ENCODE measurements at regions not wholly inside any gene's neighbourhood (a gene's known extent, or its start where the extent isn't known, plus 50 kb on each side); places are given as distances from the start of the nearest gene placed in this dataset.

DNA sequence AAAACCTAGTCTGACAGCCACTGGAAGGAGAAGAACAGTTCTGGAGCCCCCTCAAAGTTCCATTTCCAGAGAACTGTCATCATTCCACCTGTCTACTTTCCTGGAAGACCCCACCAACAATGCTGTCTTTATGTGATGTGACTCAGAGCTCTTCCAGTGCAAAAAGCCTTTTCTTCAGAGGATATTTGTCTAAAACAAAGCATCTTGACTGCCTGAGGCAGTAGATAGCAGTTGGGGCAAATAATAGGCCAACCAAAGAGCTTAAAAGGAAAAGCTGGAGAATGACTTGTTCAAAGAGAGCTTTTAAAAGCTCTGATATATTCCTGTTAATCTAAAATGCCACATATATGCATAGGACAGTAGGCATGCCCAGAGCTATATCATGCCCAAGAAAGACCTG, 62.6 kb downstream of the MIS18A start:
- no peak for FAIRE-seq
- no peak for TF ChIP-seq CTCF (IDR thresholded peaks at IDR 0.05; ENCODE audit: borderline replicate concordance, extremely low read depth, insufficient read depth)

DNA sequence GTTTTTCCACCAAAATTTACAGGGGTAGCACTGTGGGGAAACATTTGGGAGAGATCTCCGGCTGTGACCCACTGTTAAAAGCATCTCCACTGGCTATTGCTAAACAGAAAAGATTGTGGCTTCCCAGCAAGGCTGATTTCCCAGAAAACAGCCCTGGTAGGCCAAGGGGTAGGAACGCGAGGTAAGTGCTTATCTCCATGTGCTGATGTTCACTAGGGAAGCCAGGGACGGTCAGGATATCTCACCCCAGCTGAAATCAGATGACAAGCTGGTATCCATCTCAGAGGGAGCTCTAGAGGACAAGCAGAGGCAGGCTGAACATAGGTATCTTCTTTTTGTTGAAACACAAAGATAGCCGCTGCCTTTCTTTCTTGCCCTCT, 63.6 kb downstream of the MIS18A start:
- no peak overlapping the region for H3K4me3 ChIP-seq (ENCODE audit: low read length in 3 of 3)
- no peak for FAIRE-seq
- no peak overlapping the region for H3K9ac ChIP-seq (ENCODE audit: low read length in 3 of 3)
- H3K4me1 ChIP-seq (ENCODE audit: control insufficient read depth in 2 of 3, insufficient read depth in 2 of 3, low read depth in 1 of 3, low read length in 3 of 3) = no peaks in the 10 kb centered on the region
- intact Hi-C loops (cut with DNase I) = no loop called here
- H3K27me3 ChIP-seq (ENCODE audit: control insufficient read depth, insufficient read depth, low read length) = no peaks in the 10 kb centered on the region
- no peak overlapping the region for H3K27ac ChIP-seq (ENCODE audit: low read depth in 2 of 2, low read length in 2 of 2)
- no peaks in the 10 kb centered on the region for H3K9me3 ChIP-seq (ENCODE audit: control insufficient read depth in 2 of 3, insufficient read depth in 1 of 3, low read length in 3 of 3)
- no peak for TF ChIP-seq CTCF (IDR thresholded peaks at IDR 0.05; ENCODE audit: borderline replicate concordance, extremely low read depth, insufficient read depth)
- DNase-seq = no peak
- no peaks in the 10 kb centered on the region for H3K36me3 ChIP-seq (ENCODE audit: control insufficient read depth in 2 of 3, insufficient read depth in 3 of 3, low read length in 3 of 3)

More for the DNA sequence above, 62.6 kb downstream of the MIS18A start:
- H3K36me3 ChIP-seq (ENCODE audit: control insufficient read depth in 2 of 3, insufficient read depth in 3 of 3, low read length in 3 of 3) = no peaks in the 10 kb centered on the region
- no peaks in the 10 kb centered on the region for H3K27me3 ChIP-seq (ENCODE audit: control insufficient read depth, insufficient read depth, low read length)
- H3K9ac ChIP-seq (ENCODE audit: low read length in 3 of 3) = no peak overlapping the region
- no peak overlapping the region for H3K4me3 ChIP-seq (ENCODE audit: low read length in 3 of 3)
- no peak overlapping the region for H3K27ac ChIP-seq (ENCODE audit: low read depth in 2 of 2, low read length in 2 of 2)
- intact Hi-C loops (cut with DNase I) = no loop called here
- no peak for DNase-seq
- H3K4me1 ChIP-seq (ENCODE audit: control insufficient read depth in 2 of 3, insufficient read depth in 2 of 3, low read depth in 1 of 3, low read length in 3 of 3) = no peaks in the 10 kb centered on the region
- no peaks in the 10 kb centered on the region for H3K9me3 ChIP-seq (ENCODE audit: control insufficient read depth in 2 of 3, insufficient read depth in 1 of 3, low read length in 3 of 3)

DNA sequence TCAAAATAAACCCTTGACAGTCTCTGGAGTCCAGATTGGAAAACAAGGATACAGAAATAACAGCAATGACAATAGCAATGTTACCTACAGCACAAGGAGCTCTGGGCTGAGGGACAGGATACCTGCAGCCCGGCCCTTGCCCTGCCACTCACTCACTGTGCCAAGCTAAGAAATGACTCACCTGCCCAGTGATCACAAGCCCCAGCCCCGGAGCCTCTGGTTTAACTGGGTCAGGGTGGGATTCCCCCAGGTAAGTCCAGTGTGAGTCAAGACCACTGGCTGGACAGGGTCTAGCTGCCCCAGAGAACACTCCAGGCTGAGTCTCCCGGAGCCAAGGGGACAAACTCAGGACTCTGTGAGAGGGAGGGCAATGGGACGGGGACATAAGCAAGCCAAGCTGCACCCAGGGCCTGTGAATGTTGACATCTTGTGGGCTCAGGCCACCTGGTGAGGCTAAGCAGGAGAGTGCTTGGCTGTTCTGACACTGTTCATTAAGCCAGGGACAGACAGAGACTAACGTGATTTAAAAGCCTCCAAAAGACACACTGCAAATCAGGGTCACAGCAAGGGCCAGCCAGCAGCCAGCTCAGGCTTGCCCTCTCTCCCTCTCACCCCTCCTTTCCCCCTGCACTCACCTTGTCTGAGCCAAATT, 64.1 kb downstream of the MIS18A start:
- no peak for TF ChIP-seq CTCF (IDR thresholded peaks at IDR 0.05; ENCODE audit: borderline replicate concordance, extremely low read depth, insufficient read depth)
- no peaks in the 10 kb centered on the region for H3K36me3 ChIP-seq (ENCODE audit: control insufficient read depth in 2 of 3, insufficient read depth in 3 of 3, low read length in 3 of 3)
- DNase-seq (no peak), FAIRE-seq (no peak)
- H3K4me1 ChIP-seq (ENCODE audit: control insufficient read depth in 2 of 3, insufficient read depth in 2 of 3, low read depth in 1 of 3, low read length in 3 of 3) = no peaks in the 10 kb centered on the region
- H3K27ac ChIP-seq (ENCODE audit: low read depth in 2 of 2, low read length in 2 of 2) = no peak overlapping the region
- no peak overlapping the region for H3K9ac ChIP-seq (ENCODE audit: low read length in 3 of 3)
- intact Hi-C loops (cut with DNase I) = no loop called here
- H3K4me3 ChIP-seq (ENCODE audit: low read length in 3 of 3) = no peak overlapping the region
- H3K27me3 ChIP-seq (ENCODE audit: control insufficient read depth, insufficient read depth, low read length) = no peaks in the 10 kb centered on the region
- no peaks in the 10 kb centered on the region for H3K9me3 ChIP-seq (ENCODE audit: control insufficient read depth in 2 of 3, insufficient read depth in 1 of 3, low read length in 3 of 3)

DNA sequence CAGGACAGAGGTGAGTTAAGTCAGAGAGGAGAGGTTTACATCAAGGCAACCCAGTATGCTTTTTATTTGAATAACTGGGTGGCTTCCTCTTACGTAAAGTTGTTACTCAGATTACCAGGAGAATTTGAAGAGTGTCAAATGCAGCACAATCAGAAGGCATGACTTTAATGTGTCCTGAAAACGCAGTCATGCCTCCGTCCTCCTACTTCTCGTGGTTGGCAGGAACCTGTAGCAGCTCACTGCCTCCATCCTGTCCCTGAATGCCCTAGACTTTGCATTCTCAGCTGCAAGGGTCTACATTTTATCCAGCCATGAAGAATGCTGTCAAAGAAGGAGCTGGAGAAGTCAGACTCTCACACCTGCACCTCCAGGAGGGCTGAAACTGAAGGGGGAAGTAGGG, 66.7 kb downstream of the MIS18A start:
- intact Hi-C loops (cut with DNase I) = no loop called here
- H3K27me3 ChIP-seq (ENCODE audit: control insufficient read depth, insufficient read depth, low read length) = no peaks in the 10 kb centered on the region
- no peaks in the 10 kb centered on the region for H3K9me3 ChIP-seq (ENCODE audit: control insufficient read depth in 2 of 3, insufficient read depth in 1 of 3, low read length in 3 of 3)
- no peak overlapping the region for H3K4me3 ChIP-seq (ENCODE audit: low read length in 3 of 3)
- no peaks in the 10 kb centered on the region for H3K4me1 ChIP-seq (ENCODE audit: control insufficient read depth in 2 of 3, insufficient read depth in 2 of 3, low read depth in 1 of 3, low read length in 3 of 3)
- TF ChIP-seq CTCF (IDR thresholded peaks at IDR 0.05; ENCODE audit: borderline replicate concordance, extremely low read depth, insufficient read depth) = no peak
- H3K36me3 ChIP-seq (ENCODE audit: control insufficient read depth in 2 of 3, insufficient read depth in 3 of 3, low read length in 3 of 3) = no peaks in the 10 kb centered on the region
- DNase-seq = no peak
- no peak overlapping the region for H3K27ac ChIP-seq (ENCODE audit: low read depth in 2 of 2, low read length in 2 of 2)
- H3K9ac ChIP-seq (ENCODE audit: low read length in 3 of 3) = no peak overlapping the region
- no peak for FAIRE-seq

Measured in kidney (tissue), 13 donors.